NT2/D1 (cell line): ENCODE measurements at regions not wholly inside any gene's neighbourhood (a gene's known extent, or its start where the extent isn't known, plus 50 kb on each side); places are given as distances from the start of the nearest gene placed in this dataset.

Source experiments
- DNase-seq: peaks from one replicate; pipeline ENCODE4 v3.0.0-alpha.2; 2011; ENCODE audit warnings: low read depth, low spot score
- H3K27me3 ChIP-seq: 2 replicates; pipeline ENCODE4 v1.6.0; 2011; ENCODE audit warnings: mild to moderate bottlenecking; ENCODE audit not compliant: insufficient read length, insufficient read depth
- H3K36me3 ChIP-seq: 2 replicates; pipeline ENCODE4 v1.6.1; 2011; ENCODE audit warnings: mild to moderate bottlenecking, low read length, mixed read lengths; ENCODE audit not compliant: insufficient read depth, insufficient read length
- H3K4me1 ChIP-seq: 2 replicates; pipeline ENCODE4 v1.5.1; 2011; ENCODE audit not compliant: insufficient read depth, insufficient read length
- H3K4me3 ChIP-seq: 2 replicates; pipeline ENCODE4 v1.5.1; 2011; ENCODE audit warnings: low read depth; ENCODE audit not compliant: insufficient read length
- H3K9ac ChIP-seq: 2 replicates; pipeline ENCODE4 v1.6.0; 2011; ENCODE audit warnings: low read depth; ENCODE audit not compliant: insufficient read length
- H3K9me3 ChIP-seq: 2 replicates; pipeline ENCODE4 v1.5.1; 2011; ENCODE audit warnings: mild to moderate bottlenecking, low read length; ENCODE audit not compliant: insufficient read depth
- SUZ12 ChIP-seq: IDR thresholded peaks from 2 replicates; pipeline ENCODE4 v1.6.1; 2011; ENCODE audit not compliant: insufficient read length, insufficient read depth; ENCODE audit errors: extremely low read depth
- YY1 ChIP-seq: IDR thresholded peaks from 2 replicates; pipeline ENCODE4 v1.6.1; 2011; ENCODE audit not compliant: insufficient read length, insufficient read depth
- ZNF274 ChIP-seq: IDR thresholded peaks from 2 replicates; pipeline ENCODE4 v1.6.1; 2011; ENCODE audit warnings: mild to moderate bottlenecking, low read depth, low read length

DNA sequence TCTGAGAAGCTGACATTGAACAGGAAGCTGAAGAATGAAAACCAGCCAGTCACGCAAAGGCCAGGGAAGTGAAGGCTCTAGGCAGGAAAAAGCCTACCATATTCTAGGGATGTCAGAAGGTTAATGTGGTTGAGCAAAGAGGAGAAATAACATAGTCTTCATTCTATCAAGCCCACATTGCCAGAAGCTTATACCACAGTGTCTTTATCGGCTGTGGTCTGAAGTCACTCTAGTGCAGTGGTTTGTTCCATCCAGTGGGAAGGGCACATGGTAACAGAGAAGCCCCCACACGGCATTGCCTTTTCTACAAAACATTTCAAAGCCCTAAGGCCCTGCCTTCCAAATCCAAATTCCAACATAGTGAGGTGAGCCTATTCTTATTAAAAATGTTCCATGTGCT lies 311.3 kb downstream of the TNS1 start:
- no peaks in the 10 kb centered on the region for H3K9me3 ChIP-seq
- H3K36me3 ChIP-seq: no peaks in the 10 kb centered on the region
- H3K4me3 ChIP-seq: no peak overlapping the region
- peaks cover 5% of the 10 kb centered on the region for H3K4me1 ChIP-seq
- TF ChIP-seq SUZ12: no peak
- no peak for TF ChIP-seq YY1
- no peak for TF ChIP-seq ZNF274
- no peaks in the 10 kb centered on the region for H3K27me3 ChIP-seq
- no peak for DNase-seq
- H3K9ac ChIP-seq: no peak overlapping the region

DNA sequence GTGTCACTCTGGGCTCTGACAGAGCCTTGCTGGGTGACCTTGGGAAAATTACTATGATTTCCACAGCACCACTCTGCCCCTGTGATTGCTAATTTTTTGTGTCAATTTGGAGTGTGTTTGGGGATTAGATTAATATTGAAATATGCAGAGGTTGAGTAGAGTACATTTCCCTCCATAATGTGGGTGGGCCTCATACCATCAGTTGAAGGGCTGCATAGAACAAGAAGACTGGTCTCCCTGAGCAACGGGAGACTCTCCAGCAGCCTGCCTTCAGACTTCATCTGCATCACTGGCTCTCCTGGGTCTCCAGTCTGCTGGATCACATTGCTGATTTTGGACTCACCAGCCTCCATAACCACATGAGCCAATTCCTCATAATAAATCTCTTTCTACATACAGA lies 313.7 kb downstream of the TNS1 start:
- TF ChIP-seq ZNF274 (no peak), YY1 (no peak), SUZ12 (no peak)
- no peak for DNase-seq

DNA sequence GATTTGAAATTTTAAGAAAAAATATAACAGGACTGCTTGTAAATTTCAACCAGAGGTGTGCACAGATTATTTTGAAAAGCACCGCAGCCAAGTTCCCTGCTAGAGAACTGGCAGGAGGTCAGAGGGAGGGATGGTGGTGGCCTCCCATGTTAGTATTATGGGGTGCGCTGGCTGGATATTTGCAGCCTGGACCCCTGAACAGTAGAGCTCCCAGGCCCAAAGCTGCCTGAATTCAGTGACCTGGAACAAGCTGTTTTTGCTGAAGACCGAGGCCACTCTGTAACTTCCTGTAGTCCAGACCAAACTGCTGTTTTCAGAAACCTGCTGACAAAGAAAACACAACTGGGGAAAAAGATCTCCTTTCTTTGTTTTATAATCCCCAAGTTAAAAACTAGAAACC lies 314.3 kb downstream of the TNS1 start:
- no peak overlapping the region for H3K4me3 ChIP-seq
- no peak for DNase-seq
- peaks cover 5% of the 10 kb centered on the region for H3K4me1 ChIP-seq
- H3K27me3 ChIP-seq: no peaks in the 10 kb centered on the region
- no peak overlapping the region for H3K9ac ChIP-seq
- TF ChIP-seq YY1 (no peak), SUZ12 (no peak), ZNF274 (no peak)
- no peaks in the 10 kb centered on the region for H3K36me3 ChIP-seq
- no peaks in the 10 kb centered on the region for H3K9me3 ChIP-seq

More for the DNA sequence above, 313.7 kb downstream of the TNS1 start:
- H3K9ac ChIP-seq: no peak overlapping the region
- H3K9me3 ChIP-seq: no peaks in the 10 kb centered on the region
- peaks cover 5% of the 10 kb centered on the region for H3K4me1 ChIP-seq
- H3K27me3 ChIP-seq: no peaks in the 10 kb centered on the region
- no peaks in the 10 kb centered on the region for H3K36me3 ChIP-seq
- H3K4me3 ChIP-seq: no peak overlapping the region

DNA sequence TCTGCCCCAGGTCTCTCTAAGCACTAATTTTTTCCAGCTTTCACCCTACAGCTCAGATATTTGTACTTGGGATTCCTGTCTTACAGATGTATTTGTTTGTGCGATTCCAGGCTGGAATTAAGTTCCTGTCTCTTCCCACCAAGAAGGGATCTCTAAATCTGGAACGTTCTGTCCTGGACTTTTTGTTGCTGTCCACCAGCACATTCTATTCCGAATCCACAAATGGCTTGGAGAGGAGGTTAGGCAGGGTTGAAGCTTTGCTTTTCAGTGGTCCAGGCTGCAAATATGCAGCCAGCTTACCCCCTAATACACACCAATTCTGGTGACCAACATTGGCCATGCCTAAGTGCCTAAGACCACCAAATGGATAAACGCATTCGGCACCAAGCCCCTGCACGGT lies 315.0 kb downstream of the TNS1 start:
- TF ChIP-seq YY1: no peak
- Histone ChIP-seq H3K4me3 (no peak overlapping the region), H3K9me3 (no peaks in the 10 kb centered on the region), H3K36me3 (no peaks in the 10 kb centered on the region), H3K9ac (no peak overlapping the region), H3K27me3 (no peaks in the 10 kb centered on the region), H3K4me1 (peaks cover 5% of the 10 kb centered on the region)
- DNase-seq: no peak

DNA sequence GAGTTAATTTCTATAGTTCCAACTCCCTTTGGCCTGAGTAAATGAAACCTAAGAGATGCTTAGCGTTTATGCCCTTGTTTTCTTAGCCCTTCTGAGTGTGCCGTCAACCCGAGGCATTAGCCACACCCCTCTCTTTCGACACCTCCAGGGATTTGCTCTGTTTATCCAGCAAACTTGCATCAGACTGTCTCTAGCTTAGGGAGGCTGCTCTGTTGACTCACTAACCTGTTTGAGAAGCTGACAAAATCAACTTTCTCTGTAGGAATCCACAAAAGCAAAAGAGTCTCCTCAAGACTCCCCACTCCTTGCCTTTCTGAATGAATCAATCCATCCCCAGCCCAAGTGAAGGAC lies 317.6 kb downstream of the TNS1 start:
- no peaks in the 10 kb centered on the region for H3K27me3 ChIP-seq
- no peak overlapping the region for H3K9ac ChIP-seq
- no peak overlapping the region for H3K4me3 ChIP-seq
- TF ChIP-seq ZNF274 (no peak), YY1 (no peak), SUZ12 (no peak)
- H3K36me3 ChIP-seq: no peaks in the 10 kb centered on the region
- H3K4me1 ChIP-seq: no peaks in the 10 kb centered on the region
- no peaks in the 10 kb centered on the region for H3K9me3 ChIP-seq
- no peak for DNase-seq

DNA sequence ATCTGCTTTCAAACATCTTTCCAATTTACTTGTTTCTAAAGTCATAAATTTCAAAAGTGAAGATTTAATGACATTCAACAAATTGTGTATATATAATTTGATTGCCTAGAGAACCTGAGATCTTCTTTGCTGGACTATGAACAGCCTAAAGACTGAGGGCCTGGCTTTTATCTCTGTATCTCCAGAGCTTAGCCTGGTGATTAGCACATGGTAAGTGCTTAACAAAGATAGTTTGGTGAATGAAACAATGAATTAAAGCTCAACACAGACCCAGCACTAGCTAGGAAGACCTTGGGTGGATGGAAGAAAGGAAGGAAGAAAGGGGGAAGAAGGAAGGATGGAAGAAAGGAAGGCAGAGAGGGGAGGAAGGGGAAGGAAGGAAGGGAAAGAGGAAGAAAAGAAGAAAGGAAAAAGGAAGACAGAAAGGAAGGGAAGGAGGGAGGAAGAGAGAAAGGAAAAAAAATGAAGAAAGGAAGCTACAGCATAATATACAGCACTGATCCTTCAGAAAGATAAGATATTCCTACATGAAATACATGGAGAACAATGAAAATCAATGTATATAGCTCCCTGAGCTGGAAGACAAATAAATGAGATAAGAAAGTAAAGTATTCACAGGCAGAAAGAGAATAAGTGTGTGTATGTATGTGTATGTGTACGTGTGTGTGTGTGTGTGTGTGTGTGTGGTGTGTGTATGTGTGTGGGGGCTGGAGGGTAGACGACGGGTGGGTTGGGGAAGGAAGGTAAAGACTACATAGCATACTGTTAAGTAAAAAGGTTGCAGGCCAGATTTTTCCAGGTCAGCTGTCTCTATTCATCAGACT lies 318.2 kb downstream of the TNS1 start:
- Histone ChIP-seq H3K9ac (no peak overlapping the region), H3K36me3 (no peaks in the 10 kb centered on the region), H3K4me3 (no peak overlapping the region), H3K27me3 (no peaks in the 10 kb centered on the region), H3K9me3 (no peaks in the 10 kb centered on the region), H3K4me1 (no peaks in the 10 kb centered on the region)
- DNase-seq: no peak
- TF ChIP-seq SUZ12 (no peak), ZNF274 (no peak), YY1 (no peak)

DNA sequence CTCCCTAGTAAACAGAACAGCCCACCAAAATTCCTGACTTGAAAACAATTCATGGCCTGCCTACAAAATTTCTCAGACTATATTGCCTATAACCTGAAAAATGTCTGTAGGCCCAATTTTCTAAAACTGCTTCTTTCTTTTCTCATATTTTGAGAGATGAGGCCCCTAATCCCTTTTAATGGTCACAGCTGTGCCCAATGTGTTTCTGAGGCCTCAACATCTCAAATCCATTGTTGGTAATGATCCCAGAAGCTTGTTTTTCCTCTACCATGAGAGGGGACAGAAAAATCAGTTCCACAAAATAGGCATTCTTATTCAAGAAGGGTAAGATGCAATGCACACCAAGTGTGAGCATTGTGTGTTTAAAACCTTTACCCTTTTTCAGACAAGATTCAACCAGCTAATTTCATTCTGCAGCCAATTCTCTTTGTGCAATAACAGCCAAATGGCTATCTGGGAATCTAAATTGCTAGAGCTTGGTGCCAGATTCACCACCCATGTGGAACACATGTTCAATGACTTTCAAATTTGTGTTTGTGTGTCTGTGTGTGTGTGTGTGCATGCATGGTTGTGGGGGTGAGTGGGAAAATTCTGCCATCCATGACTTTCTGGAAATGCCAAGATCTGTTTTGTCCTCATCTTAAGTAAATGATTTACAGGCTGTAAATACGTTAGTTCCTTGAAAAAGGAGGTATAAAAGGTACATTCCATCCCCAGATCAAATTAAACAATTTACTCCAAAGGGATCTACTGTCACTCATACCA lies 319.5 kb downstream of the TNS1 start:
- Histone ChIP-seq H3K27me3 (no peaks in the 10 kb centered on the region), H3K9me3 (no peaks in the 10 kb centered on the region; the same call in 1 of the 2 replicates), H3K9ac (no peak overlapping the region), H3K36me3 (no peaks in the 10 kb centered on the region), H3K4me1 (no peaks in the 10 kb centered on the region), H3K4me3 (no peak overlapping the region)
- TF ChIP-seq ZNF274 (no peak), SUZ12 (no peak), YY1 (no peak)
- no peak for DNase-seq

DNA sequence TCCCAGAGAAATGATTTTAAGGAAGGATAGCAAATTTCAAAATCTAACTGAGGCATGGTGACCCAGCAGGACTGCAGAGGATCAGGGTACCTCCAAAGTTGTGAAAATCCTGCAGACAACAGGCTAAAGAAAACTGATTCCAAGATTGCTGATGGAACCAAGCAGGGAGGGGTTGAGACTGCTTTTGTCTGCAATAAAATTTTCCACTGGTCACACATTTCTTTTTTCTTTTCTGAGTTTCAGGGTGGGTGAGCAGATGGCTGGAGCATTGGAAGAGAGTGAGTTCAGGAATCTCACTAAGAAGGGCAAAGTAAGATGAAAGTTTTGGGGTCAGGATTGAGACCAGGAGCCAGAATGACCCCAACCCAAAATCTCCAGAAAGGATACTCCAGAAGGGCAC lies 321.0 kb downstream of the TNS1 start:
- Histone ChIP-seq H3K36me3 (no peaks in the 10 kb centered on the region), H3K4me3 (no peak overlapping the region), H3K4me1 (no peaks in the 10 kb centered on the region), H3K9me3 (no peaks in the 10 kb centered on the region; the same call in 1 of the 2 replicates), H3K9ac (no peak overlapping the region), H3K27me3 (no peaks in the 10 kb centered on the region)
- TF ChIP-seq ZNF274: no peak
- TF ChIP-seq SUZ12: no peak
- TF ChIP-seq YY1: no peak
- DNase-seq: no peak
